H9 (cell line): ENCODE measurements at regions not wholly inside any gene's neighbourhood (a gene's known extent, or its start where the extent isn't known, plus 50 kb on each side); places are given as distances from the start of the nearest gene placed in this dataset.

Source experiments
- DNase-seq: peaks from one replicate; pipeline ENCODE4 v3.0.0-alpha.2; 2017
- H2AFZ ChIP-seq: one replicate; pipeline ENCODE4 v1.6.1; 2013; ENCODE audit warnings: mild to moderate bottlenecking, low read length, control low read depth, moderate library complexity
- H2AK5ac ChIP-seq: 2 replicates; pipeline ENCODE4 v1.6.1; 2013; ENCODE audit warnings: low read length, control low read depth, mixed read lengths; ENCODE audit not compliant: insufficient read length
- H2BK120ac ChIP-seq: one replicate; pipeline ENCODE4 v1.6.1; 2013; ENCODE audit warnings: low read depth, mild to moderate bottlenecking, low read length, control low read depth, inconsistent platforms; ENCODE audit not compliant: poor library complexity, severe bottlenecking
- H2BK12ac ChIP-seq: 2 replicates; pipeline ENCODE4 v1.6.1; 2013; ENCODE audit warnings: low read length, control low read depth, mixed read lengths, low read depth; ENCODE audit not compliant: insufficient read length
- H2BK15ac ChIP-seq: 2 replicates; pipeline ENCODE4 v1.6.1; 2013; ENCODE audit warnings: low read depth, low read length, control low read depth
- H2BK20ac ChIP-seq: one replicate; pipeline ENCODE4 v1.6.1; 2013; ENCODE audit warnings: low read depth, mild to moderate bottlenecking, low read length, control low read depth, inconsistent platforms; ENCODE audit not compliant: poor library complexity, severe bottlenecking
- H2BK5ac ChIP-seq: 2 replicates; pipeline ENCODE4 v1.6.1; 2013; ENCODE audit warnings: low read length, control low read depth, mixed read lengths; ENCODE audit not compliant: insufficient read length
- H3K14ac ChIP-seq: 2 replicates; pipeline ENCODE4 v1.6.1; 2013; ENCODE audit warnings: low read length, control low read depth; ENCODE audit not compliant: insufficient read depth
- H3K18ac ChIP-seq: 2 replicates; pipeline ENCODE4 v1.6.1; 2013; ENCODE audit warnings: low read depth, mild to moderate bottlenecking, mixed read lengths, low read length, control low read depth; ENCODE audit not compliant: insufficient read length
- H3K23ac ChIP-seq: 2 replicates; pipeline ENCODE4 v1.6.1; 2013; ENCODE audit warnings: low read length, control low read depth, mixed read lengths, low read depth; ENCODE audit not compliant: insufficient read length
- H3K23me2 ChIP-seq: 2 replicates; pipeline ENCODE4 v1.6.1; 2013; ENCODE audit warnings: low read depth, mild to moderate bottlenecking, mixed read lengths, low read length, control low read depth; ENCODE audit not compliant: insufficient read length, poor library complexity, severe bottlenecking
- H3K27ac ChIP-seq: 2 replicates; pipeline ENCODE4 v1.5.1; 2013; ENCODE audit warnings: low read length, control low read depth, mixed read lengths, low read depth; ENCODE audit not compliant: insufficient read length
- H3K27me3 ChIP-seq: 2 replicates; pipeline ENCODE4 v1.6.1; 2013; ENCODE audit warnings: low read length, control low read depth, inconsistent platforms; ENCODE audit not compliant: insufficient read depth
- H3K4ac ChIP-seq: 2 replicates; pipeline ENCODE4 v1.6.1; 2013; ENCODE audit warnings: low read depth, mild to moderate bottlenecking, control low read depth, inconsistent platforms, low read length, moderate library complexity
- H3K4me1 ChIP-seq: 2 replicates; pipeline ENCODE4 v1.6.1; 2013; ENCODE audit warnings: low read length, control low read depth, inconsistent platforms; ENCODE audit not compliant: insufficient read depth
- H3K4me2 ChIP-seq: 2 replicates; pipeline ENCODE4 v1.6.1; 2013; ENCODE audit warnings: low read length, control low read depth, mixed read lengths; ENCODE audit not compliant: insufficient read length, insufficient read depth
- H3K56ac ChIP-seq: 2 replicates; pipeline ENCODE4 v1.6.1; 2013; ENCODE audit warnings: low read depth, mild to moderate bottlenecking, mixed read lengths, low read length, control low read depth; ENCODE audit not compliant: insufficient read length
- H3K79me1 ChIP-seq: 2 replicates; pipeline ENCODE4 v1.6.1; 2013; ENCODE audit warnings: low read depth, mild to moderate bottlenecking, moderate library complexity, low read length, control low read depth, inconsistent platforms; ENCODE audit not compliant: insufficient read depth, poor library complexity, severe bottlenecking
- H3K79me2 ChIP-seq: 2 replicates; pipeline ENCODE4 v1.6.1; 2013; ENCODE audit warnings: low read length, control low read depth, inconsistent platforms; ENCODE audit not compliant: insufficient read depth
- H3K9ac ChIP-seq: 2 replicates; pipeline ENCODE4 v1.6.1; 2013; ENCODE audit warnings: low read length, control low read depth, mixed read lengths; ENCODE audit not compliant: insufficient read length; ENCODE audit errors: extremely low read depth
- H3K9me3 ChIP-seq: one replicate; pipeline ENCODE4 v1.6.1; 2013; ENCODE audit warnings: low read depth, low read length, inconsistent platforms; ENCODE audit not compliant: control insufficient read depth
- H3T11ph ChIP-seq: one replicate; pipeline ENCODE4 v1.6.1; 2013; ENCODE audit warnings: mild to moderate bottlenecking, low read length, control low read depth, inconsistent platforms
- H4K20me1 ChIP-seq: one replicate; pipeline ENCODE4 v1.6.1; 2013; ENCODE audit not compliant: control insufficient read depth, insufficient read length, insufficient read depth
- H4K5ac ChIP-seq: 2 replicates; pipeline ENCODE4 v1.6.1; 2013; ENCODE audit warnings: low read depth, mild to moderate bottlenecking, mixed read lengths, low read length, control low read depth; ENCODE audit not compliant: insufficient read length
- H4K8ac ChIP-seq: replicated peaks from 2 replicates; pipeline ENCODE4 v1.6.1; 2013; ENCODE audit warnings: low read length, control low read depth, mixed read lengths, low read depth; ENCODE audit not compliant: insufficient read length
- H4K91ac ChIP-seq: 2 replicates; pipeline ENCODE4 v1.6.1; 2013; ENCODE audit warnings: low read depth, mild to moderate bottlenecking, moderate library complexity, mixed read lengths, low read length, control low read depth; ENCODE audit not compliant: insufficient read length
- H3K27ac Mint-ChIP-seq, 3 experiments: 2 replicates in 2 of 3; 3 replicates in 1 of 3; pipeline ENCODE4 v1.8.0; 2020 to 2021; ENCODE audit warnings: mixed read lengths in 3 of 3, mild to moderate bottlenecking in 1 of 3, moderate library complexity in 1 of 3
- H3K27me3 Mint-ChIP-seq: 2 replicates; pipeline ENCODE4 v1.8.0; 2021; ENCODE audit warnings: low read depth, mild to moderate bottlenecking, moderate library complexity, mixed read lengths
- H3K36me3 Mint-ChIP-seq, 3 experiments: 2 replicates in 2 of 3; 3 replicates in 1 of 3; pipeline ENCODE4 v1.8.0; 2020 to 2021; ENCODE audit warnings: low read depth in 3 of 3, mixed read lengths in 3 of 3; ENCODE audit not compliant: insufficient read depth in 1 of 3
- H3K4me1 Mint-ChIP-seq, 2 experiments: 2 replicates each; pipeline ENCODE4 v1.8.0; 2020; ENCODE audit warnings: mixed read lengths in 2 of 2
- H3K4me3 Mint-ChIP-seq, 2 experiments: 2 replicates in 1 of 2; 3 replicates in 1 of 2; pipeline ENCODE4 v1.8.0; 2020 to 2021; ENCODE audit warnings: mild to moderate bottlenecking in 2 of 2, mixed read lengths in 2 of 2, moderate library complexity in 1 of 2
- H3K9me3 Mint-ChIP-seq, 2 experiments: 2 replicates in 1 of 2; 3 replicates in 1 of 2; pipeline ENCODE4 v1.8.0; 2020; ENCODE audit warnings: mild to moderate bottlenecking in 2 of 2, mixed read lengths in 2 of 2, moderate library complexity in 1 of 2
- CTCF ChIP-seq: fragments of 200-600 bp; sonication (generic); conservative IDR thresholded peaks from 3 replicates; pipeline ENCODE4 v1.8.0; 2021; ENCODE audit warnings: antibody characterized with exemption, mild to moderate bottlenecking
- WGBS: extraction: QIAGEN DNeasy Blood & Tissue Kit; methylation state at CpG from one replicate; pipeline ENCODE4 v1.1.7; 2013; ENCODE audit warnings: missing lambda C conversion rate, low lambda C conversion rate, mixed read lengths; ENCODE audit not compliant: insufficient read length; ENCODE audit errors: extremely low coverage; 5-methylcytosine and 5-hydroxymethylcytosine counted together

- Histone ChIP-seq H4K5ac (no peak overlapping the region), H4K20me1 (no peaks in the 10 kb centered on the region), H3K56ac (no peak overlapping the region), H2BK12ac (no peak overlapping the region), H3K27me3 (no peaks in the 10 kb centered on the region), H3K14ac (no peak overlapping the region), H2BK5ac (no peak overlapping the region), H2BK20ac (no peak overlapping the region), H4K8ac (no peak overlapping the region), H2AK5ac (no peak overlapping the region), H3K4me1 (no peaks in the 10 kb centered on the region), H3T11ph (no peak overlapping the region), H3K18ac (no peak overlapping the region), H3K79me2 (no peaks in the 10 kb centered on the region), H3K79me1 (no peaks in the 10 kb centered on the region), H3K23ac (no peak overlapping the region), H3K9me3 (no peaks in the 10 kb centered on the region), H3K27ac (no peak overlapping the region), H3K4ac (no peak overlapping the region), H2BK120ac (no peak overlapping the region), H2AFZ (no peak overlapping the region), H2BK15ac (no peak overlapping the region), H3K4me2 (no peak overlapping the region), H3K23me2 (no peaks in the 10 kb centered on the region), H3K9ac (no peak overlapping the region), H4K91ac (no peak overlapping the region)
- no peak for TF ChIP-seq CTCF
- no peak overlapping the region for H3K4me3 Mint-ChIP-seq
- no peak overlapping the region; a peak in 1 of 7 replicates for H3K27ac Mint-ChIP-seq
- 100% methylated on average over 1 of the region's 3 CpGs for WGBS
- H3K36me3 Mint-ChIP-seq: no peaks in the 10 kb centered on the region; a peak in 2 of 7 replicates
- peaks cover 9% of the 10 kb centered on the region for H3K27me3 Mint-ChIP-seq
- no peak for DNase-seq
- H3K4me1 Mint-ChIP-seq: no peaks in the 10 kb centered on the region
- no peaks in the 10 kb centered on the region for H3K9me3 Mint-ChIP-seq
These were observed 262.0 kb upstream of the TSHZ3 start for GRCh38 chr19:31611046-31611877.
